Endothelial cell (in vitro differentiated cells): ENCODE measurements at regions not wholly inside any gene's neighbourhood (a gene's known extent, or its start where the extent isn't known, plus 50 kb on each side); places are given as distances from the start of the nearest gene placed in this dataset.
"Not testable (repeated sequence)": the region's sequence is repeated elsewhere in the genome, so short reads cannot be mapped to it uniquely, and the experiment has no call there.

ENCODE experiments used
- DNase-seq: peaks from one replicate; pipeline ENCODE4 v3.0.0; 2021; ENCODE audit warnings: low spot score
- H3K27ac Mint-ChIP-seq: one replicate; pipeline ENCODE4 v1.8.0; 2021; ENCODE audit warnings: mixed read lengths, inconsistent platforms; ENCODE audit not compliant: unreplicated experiment
- H3K27me3 Mint-ChIP-seq: one replicate; pipeline ENCODE4 v1.8.0; 2021; ENCODE audit warnings: mild to moderate bottlenecking, moderate library complexity, mixed read lengths, inconsistent platforms; ENCODE audit not compliant: unreplicated experiment
- H3K36me3 Mint-ChIP-seq: one replicate; pipeline ENCODE4 v1.8.0; 2021; ENCODE audit warnings: mild to moderate bottlenecking, low read depth, mixed read lengths, inconsistent platforms; ENCODE audit not compliant: unreplicated experiment
- H3K4me1 Mint-ChIP-seq: one replicate; pipeline ENCODE4 v1.8.0; 2021; ENCODE audit warnings: mild to moderate bottlenecking, mixed read lengths, inconsistent platforms; ENCODE audit not compliant: unreplicated experiment
- H3K4me3 Mint-ChIP-seq: one replicate; pipeline ENCODE4 v1.8.0; 2021; ENCODE audit warnings: mild to moderate bottlenecking, mixed read lengths, inconsistent platforms; ENCODE audit not compliant: unreplicated experiment
- H3K9me3 Mint-ChIP-seq: one replicate; pipeline ENCODE4 v1.8.0; 2021; ENCODE audit warnings: mixed read lengths, inconsistent platforms; ENCODE audit not compliant: unreplicated experiment
- CTCF ChIP-seq: fragments of 200-600 bp; sonication (generic); IDR thresholded peaks from one replicate; pipeline ENCODE4 v1.5.0; 2021; ENCODE audit warnings: antibody characterized with exemption; ENCODE audit not compliant: unreplicated experiment

- Mint-ChIP-seq H3K4me1 (peaks cover under 1% of the 10 kb centered on the region), H3K4me3 (no peak overlapping the region), H3K36me3 (no peaks in the 10 kb centered on the region), H3K9me3 (no peaks in the 10 kb centered on the region), H3K27me3 (peaks cover 2% of the 10 kb centered on the region), H3K27ac (no peak overlapping the region)
- DNase-seq = no peak
- no peak for TF ChIP-seq CTCF
Observed at GRCh38 chr5:29143266-29143665, 2050.2 kb upstream of the CDH6 start.

- no peak for TF ChIP-seq CTCF
Observed at GRCh38 chr5:29134418-29134817, 2059.1 kb upstream of the CDH6 start.

GRCh38 chr5:29131285-29131684 is 2062.2 kb upstream of the CDH6 start:
- no peaks in the 10 kb centered on the region for H3K27me3 Mint-ChIP-seq
- no peaks in the 10 kb centered on the region for H3K4me1 Mint-ChIP-seq
- H3K36me3 Mint-ChIP-seq = no peaks in the 10 kb centered on the region
- no peak overlapping the region for H3K4me3 Mint-ChIP-seq
- DNase-seq = no peak
- TF ChIP-seq CTCF = no peak
- H3K27ac Mint-ChIP-seq = no peak overlapping the region
- no peaks in the 10 kb centered on the region for H3K9me3 Mint-ChIP-seq

More at GRCh38 chr5:29134418-29134817, 2059.1 kb upstream of the CDH6 start:
- Mint-ChIP-seq H3K27me3 (peaks cover 3% of the 10 kb centered on the region), H3K27ac (no peak overlapping the region), H3K4me1 (no peaks in the 10 kb centered on the region), H3K9me3 (no peaks in the 10 kb centered on the region), H3K4me3 (no peak overlapping the region), H3K36me3 (no peaks in the 10 kb centered on the region)
- no peak for DNase-seq

GRCh38 chr5:29130786-29131185 is 2062.7 kb upstream of the CDH6 start:
- Mint-ChIP-seq H3K4me1 (no peaks in the 10 kb centered on the region), H3K27ac (no peak overlapping the region), H3K27me3 (no peaks in the 10 kb centered on the region), H3K9me3 (no peaks in the 10 kb centered on the region), H3K36me3 (no peaks in the 10 kb centered on the region), H3K4me3 (no peak overlapping the region)
- no peak for TF ChIP-seq CTCF
- DNase-seq = no peak

GRCh38 chr5:29127524-29128156 is 2065.8 kb upstream of the CDH6 start:
- not testable (repeated sequence) for H3K4me1 Mint-ChIP-seq

GRCh38 chr5:29126462-29126861 is 2067.0 kb upstream of the CDH6 start:
- H3K27ac Mint-ChIP-seq, H3K4me3 Mint-ChIP-seq, H3K27me3 Mint-ChIP-seq, H3K36me3 Mint-ChIP-seq, DNase-seq, H3K9me3 Mint-ChIP-seq, H3K4me1 Mint-ChIP-seq: not testable (repeated sequence)

More at GRCh38 chr5:29127524-29128156, 2065.8 kb upstream of the CDH6 start:
- DNase-seq, H3K4me3 Mint-ChIP-seq, H3K27ac Mint-ChIP-seq, H3K36me3 Mint-ChIP-seq, H3K27me3 Mint-ChIP-seq, H3K9me3 Mint-ChIP-seq: not testable (repeated sequence)
